ENCODE measurements at regions not wholly inside any gene's neighbourhood (a gene's known extent, or its start where the extent isn't known, plus 50 kb on each side); places are given as distances from the start of the nearest gene placed in this dataset.

DNA sequence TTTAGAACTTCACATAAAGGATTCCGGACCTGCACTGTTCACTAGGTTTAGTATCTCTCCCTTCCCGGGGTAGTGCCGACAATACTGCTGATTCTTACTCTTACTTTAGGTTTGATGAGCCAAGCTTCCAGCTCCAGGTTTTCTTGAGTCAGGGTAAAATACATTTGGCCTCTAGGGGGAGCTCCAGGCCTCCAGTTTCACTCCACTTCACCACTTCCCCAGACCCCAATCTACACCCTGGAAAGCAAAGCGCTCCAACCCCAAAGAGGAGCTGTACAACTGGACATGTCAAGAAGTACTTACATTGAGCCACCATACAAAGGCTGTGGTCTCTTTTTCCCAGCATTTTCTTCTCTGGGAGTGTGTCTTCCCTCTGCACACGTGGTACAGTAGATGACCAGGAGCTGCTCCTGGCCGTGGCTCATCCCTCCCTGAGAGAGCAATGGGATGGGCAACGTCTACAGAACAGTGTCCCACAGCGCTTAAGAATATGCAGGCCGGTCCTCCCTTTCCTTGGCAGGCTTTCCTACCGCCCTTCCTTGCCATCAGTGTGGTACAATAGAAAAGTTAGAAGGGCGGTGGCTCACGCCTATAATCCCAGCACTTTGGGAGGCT lies 93.9 kb upstream of the CCDC80 start:
- Histone ChIP-seq H3K9me3 (ENCODE audit: control insufficient read depth, insufficient read depth, low read length) (0 out of 2 replicates have a peak, but pooled peaks cover 3% of the 10 kb centered on the region), H4K20me1 (ENCODE audit: insufficient read depth, low read length) (no peaks in the 10 kb centered on the region), H2BK120ac (ENCODE audit: low read depth, low read length) (peak overlapping the region; percentile 61), H3K4me1 (ENCODE audit: control insufficient read depth, insufficient read depth, low read length) (0 out of 2 replicates have a peak, but pooled peaks cover 1% of the 10 kb centered on the region), H2AFZ (replicated peaks; ENCODE audit: low read length, poor library complexity) (peak overlapping the region; percentile 77), H3K23ac (ENCODE audit: low read depth, low read length) (no peak overlapping the region), H2AK9ac (replicated peaks; ENCODE audit: low read depth, low read length, poor library complexity) (peak overlapping the region; percentile 22), H3K9me1 (ENCODE audit: insufficient read depth, low read length) (no peaks in the 10 kb centered on the region), H3K4ac (ENCODE audit: low read depth, low read length) (peak overlapping the region; percentile 70), H4K8ac (ENCODE audit: low read depth in 2 of 2, low read length in 2 of 2) (peak overlapping the region in 1 of 2 experiments; percentile 75; a peak in 3 of 4 replicates), H3K4me3 (ENCODE audit: insufficient read depth, low read depth, low read length) (no peak overlapping the region), H3K27me3 (ENCODE audit: control insufficient read depth, insufficient read depth, low read length) (no peaks in the 10 kb centered on the region), H2BK15ac (ENCODE audit: low read depth, low read length) (peak overlapping the region; percentile 59; the same call in 2 of the 3 replicates), H3K14ac (replicated peaks; ENCODE audit: low read depth, low read length) (no peak overlapping the region), H4K91ac (ENCODE audit: insufficient read depth, low read depth, low read length) (peak overlapping the region; percentile 80), H3K36me3 (ENCODE audit: control insufficient read depth, insufficient read depth, low read length) (no peaks in the 10 kb centered on the region), H2BK5ac (ENCODE audit: low read depth, low read length, poor library complexity, severe bottlenecking) (no peak overlapping the region), H2BK20ac (ENCODE audit: low read depth, low read length) (0 out of 2 replicates have a peak overlapping the region, but pooled peaks have one; percentile 65), H3K56ac (ENCODE audit: extremely low read depth, insufficient read depth, low read length) (no peak overlapping the region), H3K4me2 (ENCODE audit: low read depth, low read length) (no peak overlapping the region), H4K5ac (ENCODE audit: low read depth, low read length) (peak overlapping the region; percentile 78), H3K27ac (ENCODE audit: insufficient read depth, low read length) (no peak overlapping the region), H3K18ac (ENCODE audit: low read depth, low read length) (peak overlapping the region; percentile 37; the same call in 1 of the 2 replicates), H3K79me1 (ENCODE audit: low read depth in 1 of 2, low read length in 2 of 2) (no peaks in the 10 kb centered on the region), H2AK5ac (ENCODE audit: low read depth, low read length) (peak overlapping the region; percentile 78), H3K9ac (ENCODE audit: low read depth, low read length) (no peak overlapping the region)
- ChIA-PET CTCF (interaction anchor here (0.6 to 2.1 kb wide), 24 partner anchors 12 to 299 kb away, joined by 3 to 35 read pairs (median 4); partner anchors contain the start of genes CCDC80 and GTPBP8), POLR2A (ENCODE audit: unreplicated experiment) (no interaction called here)
- intact Hi-C loops (cut with micrococcal nuclease) (loop anchor here (1.0 to 10.0 kb wide), 6 partner anchors 79 to 890 kb away; partner anchors contain the start of gene GTPBP8), dilution Hi-C loops (cut with HindIII; ENCODE audit: low sequenced_read_pairs, unreplicated experiment) (no loop called here), in situ Hi-C loops (cut with MboI; ENCODE audit: low sequenced_read_pairs) (loop anchor here (10.0 kb wide), 1 partner anchor 250 kb away; no protein-coding TSS in a partner anchor)
- ATAC-seq (ENCODE audit: low read depth) (peak; percentile 81), DNase-seq (peak; percentile 78)
- BruUV-seq (replicated peaks), result no TSS peak
- 73% methylated on average over 2 of the region's 12 CpGs; no CpG with 5 or more reads in 1 of the 2 experiments for WGBS, 2 experiments (ENCODE audit: extremely low coverage in 2 of 2, insufficient read length in 1 of 2)
- TF ChIP-seq MXI1 (IDR thresholded peaks at IDR 0.05; ENCODE audit: borderline replicate concordance, low read depth, low read length), result no peak
- TF ChIP-seq, protein P1, sequence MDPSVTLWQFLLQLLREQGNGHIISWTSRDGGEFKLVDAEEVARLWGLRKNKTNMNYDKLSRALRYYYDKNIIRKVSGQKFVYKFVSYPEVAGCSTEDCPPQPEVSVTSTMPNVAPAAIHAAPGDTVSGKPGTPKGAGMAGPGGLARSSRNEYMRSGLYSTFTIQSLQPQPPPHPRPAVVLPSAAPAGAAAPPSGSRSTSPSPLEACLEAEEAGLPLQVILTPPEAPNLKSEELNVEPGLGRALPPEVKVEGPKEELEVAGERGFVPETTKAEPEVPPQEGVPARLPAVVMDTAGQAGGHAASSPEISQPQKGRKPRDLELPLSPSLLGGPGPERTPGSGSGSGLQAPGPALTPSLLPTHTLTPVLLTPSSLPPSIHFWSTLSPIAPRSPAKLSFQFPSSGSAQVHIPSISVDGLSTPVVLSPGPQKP (IDR thresholded peaks at IDR 0.05; ENCODE audit: borderline replicate concordance, low read depth, low read length), result no peak
- no peak for TF ChIP-seq MAZ (IDR thresholded peaks at IDR 0.05; ENCODE audit: borderline replicate concordance, low read depth, low read length)
- TF ChIP-seq FOS (IDR thresholded peaks at IDR 0.05; ENCODE audit: low read depth, low read length), result no peak
- no peak for TF ChIP-seq RFX5 (IDR thresholded peaks at IDR 0.05; ENCODE audit: low read depth, low read length)
- TF ChIP-seq CHD1 (IDR thresholded peaks at IDR 0.05; ENCODE audit: low read depth, low read length), result no peak
- TF ChIP-seq POLR2A (IDR thresholded peaks at IDR 0.05; ENCODE audit: low read depth, low read length), result no peak
- TF ChIP-seq NFE2L2 (IDR thresholded peaks at IDR 0.05; ENCODE audit: low read depth, low read length), result no peak
- TF ChIP-seq BHLHE40 (IDR thresholded peaks at IDR 0.05; ENCODE audit: low read depth, low read length), result no peak
- TF ChIP-seq, protein P2, sequence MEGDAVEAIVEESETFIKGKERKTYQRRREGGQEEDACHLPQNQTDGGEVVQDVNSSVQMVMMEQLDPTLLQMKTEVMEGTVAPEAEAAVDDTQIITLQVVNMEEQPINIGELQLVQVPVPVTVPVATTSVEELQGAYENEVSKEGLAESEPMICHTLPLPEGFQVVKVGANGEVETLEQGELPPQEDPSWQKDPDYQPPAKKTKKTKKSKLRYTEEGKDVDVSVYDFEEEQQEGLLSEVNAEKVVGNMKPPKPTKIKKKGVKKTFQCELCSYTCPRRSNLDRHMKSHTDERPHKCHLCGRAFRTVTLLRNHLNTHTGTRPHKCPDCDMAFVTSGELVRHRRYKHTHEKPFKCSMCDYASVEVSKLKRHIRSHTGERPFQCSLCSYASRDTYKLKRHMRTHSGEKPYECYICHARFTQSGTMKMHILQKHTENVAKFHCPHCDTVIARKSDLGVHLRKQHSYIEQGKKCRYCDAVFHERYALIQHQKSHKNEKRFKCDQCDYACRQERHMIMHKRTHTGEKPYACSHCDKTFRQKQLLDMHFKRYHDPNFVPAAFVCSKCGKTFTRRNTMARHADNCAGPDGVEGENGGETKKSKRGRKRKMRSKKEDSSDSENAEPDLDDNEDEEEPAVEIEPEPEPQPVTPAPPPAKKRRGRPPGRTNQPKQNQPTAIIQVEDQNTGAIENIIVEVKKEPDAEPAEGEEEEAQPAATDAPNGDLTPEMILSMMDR (conservative IDR thresholded peaks at IDR 0.05; ENCODE audit: low read depth, low read length), result peak; percentile 82
- no peak for TF ChIP-seq MAFK (IDR thresholded peaks at IDR 0.05; ENCODE audit: low read depth, low read length)
- no peak for TF ChIP-seq RCOR1 (IDR thresholded peaks at IDR 0.05; ENCODE audit: insufficient replicate concordance, low read length)
- peak; percentile 80 for TF ChIP-seq SMC3 (IDR thresholded peaks at IDR 0.05; ENCODE audit: low read depth, low read length)
- no peak for TF ChIP-seq CEBPB (IDR thresholded peaks at IDR 0.05; ENCODE audit: low read depth, low read length)
- TF ChIP-seq, protein P3, sequence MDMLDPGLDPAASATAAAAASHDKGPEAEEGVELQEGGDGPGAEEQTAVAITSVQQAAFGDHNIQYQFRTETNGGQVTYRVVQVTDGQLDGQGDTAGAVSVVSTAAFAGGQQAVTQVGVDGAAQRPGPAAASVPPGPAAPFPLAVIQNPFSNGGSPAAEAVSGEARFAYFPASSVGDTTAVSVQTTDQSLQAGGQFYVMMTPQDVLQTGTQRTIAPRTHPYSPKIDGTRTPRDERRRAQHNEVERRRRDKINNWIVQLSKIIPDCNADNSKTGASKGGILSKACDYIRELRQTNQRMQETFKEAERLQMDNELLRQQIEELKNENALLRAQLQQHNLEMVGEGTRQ (IDR thresholded peaks at IDR 0.05; ENCODE audit: low read depth, low read length), result no peak

All from IMR-90 (cell line).